Amygdala (tissue), 56 donors: ENCODE measurements at regions not wholly inside any gene's neighbourhood (a gene's known extent, or its start where the extent isn't known, plus 50 kb on each side); places are given as distances from the start of the nearest gene placed in this dataset.

ENCODE experiments used
- DNase-seq, 56 donors: peaks; one replicate each; lab custom pipeline; 2025; lab: John Stamatoyannopoulos, UW

GRCh38 chr13:89967701-89968100 lies 1379.8 kb upstream of the MIR17HG start:
- DNase-seq: no peak

GRCh38 chr13:89968470-89968869 lies 1379.0 kb upstream of the MIR17HG start:
- no peak for DNase-seq

- no peak for DNase-seq
Measured at GRCh38 chr13:89970353-89970709, 1377.2 kb upstream of the MIR17HG start.

- no peak for DNase-seq
Measured at GRCh38 chr13:89977203-89977602, 1370.3 kb upstream of the MIR17HG start.

- no peak for DNase-seq
Measured at GRCh38 chr13:89980896-89981295, 1366.6 kb upstream of the MIR17HG start.

- DNase-seq: no peak
Measured at GRCh38 chr13:89982407-89983095, 1364.9 kb upstream of the MIR17HG start.

- DNase-seq: no peak
Measured at GRCh38 chr13:89988206-89988605, 1359.3 kb upstream of the MIR17HG start.

GRCh38 chr13:90003566-90003965 lies 1343.9 kb upstream of the MIR17HG start:
- no peak for DNase-seq

GRCh38 chr13:90008707-90009149 lies 1338.8 kb upstream of the MIR17HG start:
- no peak for DNase-seq

GRCh38 chr13:90014038-90014437 lies 1333.4 kb upstream of the MIR17HG start:
- no peak for DNase-seq

GRCh38 chr13:90015565-90016507 lies 1331.7 kb upstream of the MIR17HG start:
- DNase-seq: no peak

GRCh38 chr13:90016688-90017087 lies 1330.8 kb upstream of the MIR17HG start:
- DNase-seq: no peak

GRCh38 chr13:90020536-90021070 lies 1326.9 kb upstream of the MIR17HG start:
- no peak for DNase-seq

GRCh38 chr13:90027409-90027808 lies 1320.1 kb upstream of the MIR17HG start:
- DNase-seq: no peak

GRCh38 chr13:90032313-90032712 lies 1315.2 kb upstream of the MIR17HG start:
- DNase-seq: no peak

GRCh38 chr13:90032841-90033493 lies 1314.5 kb upstream of the MIR17HG start:
- no peak for DNase-seq

GRCh38 chr13:90039516-90039915 lies 1308.0 kb upstream of the MIR17HG start:
- DNase-seq: no peak

- DNase-seq: no peak
Measured at GRCh38 chr13:90047600-90047999, 1299.9 kb upstream of the MIR17HG start.

GRCh38 chr13:90049989-90050671 lies 1297.4 kb upstream of the MIR17HG start:
- DNase-seq: no peak

GRCh38 chr13:90055121-90055520 lies 1292.4 kb upstream of the MIR17HG start:
- DNase-seq: no peak
